ENCODE measurements at regions not wholly inside any gene's neighbourhood (a gene's known extent, or its start where the extent isn't known, plus 50 kb on each side); places are given as distances from the start of the nearest gene placed in this dataset.

GRCh38 chr16:51030516-51030915 is 120.6 kb downstream of the SALL1 start:
- TF ChIP-seq CTCF (IDR thresholded peaks at IDR 0.05) (no peak), ETV6 (CRISPR knock-in tag; IDR thresholded peaks at IDR 0.05) (no peak), KAT7 (CRISPR knock-in tag; IDR thresholded peaks at IDR 0.05; ENCODE audit: borderline replicate concordance) (no peak), ATF3 (CRISPR knock-in tag; conservative IDR thresholded peaks at IDR 0.05) (no peak), NR2C2 (CRISPR knock-in tag; IDR thresholded peaks at IDR 0.05) (no peak), ESRRA (CRISPR knock-in tag; IDR thresholded peaks at IDR 0.05; ENCODE audit: borderline replicate concordance) (no peak), ZNF423 (CRISPR knock-in tag; IDR thresholded peaks at IDR 0.05) (no peak)
- TF ChIP-seq, protein P1, sequence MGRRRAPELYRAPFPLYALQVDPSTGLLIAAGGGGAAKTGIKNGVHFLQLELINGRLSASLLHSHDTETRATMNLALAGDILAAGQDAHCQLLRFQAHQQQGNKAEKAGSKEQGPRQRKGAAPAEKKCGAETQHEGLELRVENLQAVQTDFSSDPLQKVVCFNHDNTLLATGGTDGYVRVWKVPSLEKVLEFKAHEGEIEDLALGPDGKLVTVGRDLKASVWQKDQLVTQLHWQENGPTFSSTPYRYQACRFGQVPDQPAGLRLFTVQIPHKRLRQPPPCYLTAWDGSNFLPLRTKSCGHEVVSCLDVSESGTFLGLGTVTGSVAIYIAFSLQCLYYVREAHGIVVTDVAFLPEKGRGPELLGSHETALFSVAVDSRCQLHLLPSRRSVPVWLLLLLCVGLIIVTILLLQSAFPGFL (CRISPR knock-in tag; IDR thresholded peaks at IDR 0.05; ENCODE audit: borderline replicate concordance): no peak

All from WTC11 (cell line).